ENCODE measurements at regions not wholly inside any gene's neighbourhood (a gene's known extent, or its start where the extent isn't known, plus 50 kb on each side); places are given as distances from the start of the nearest gene placed in this dataset.

- intact Hi-C loops (cut with DNase I; ENCODE audit: low total_unique reads) (no loop called here), in situ Hi-C loops (cut with MboI; ENCODE audit: low pct_ligation_motif_present in 1 of 4, low pct_unique_long_range_greater_than_20kb in 1 of 4, low sequenced_read_pairs in 3 of 4) (no loop called here)
- DNase-seq, result no peak
- Histone ChIP-seq H3K27me3 (no peaks in the 10 kb centered on the region), H3K9me3 (no peaks in the 10 kb centered on the region), H3K4me3 (no peak overlapping the region), H3K27ac (no peak overlapping the region), H3K4me1 (no peaks in the 10 kb centered on the region), H3K36me3 (no peaks in the 10 kb centered on the region)
- TF ChIP-seq POLR2A (IDR thresholded peaks at IDR 0.05) (no peak), POLR2AphosphoS5 (IDR thresholded peaks at IDR 0.05) (no peak), EP300 (IDR thresholded peaks at IDR 0.05; ENCODE audit: low read depth) (no peak)
- TF ChIP-seq, protein P1, sequence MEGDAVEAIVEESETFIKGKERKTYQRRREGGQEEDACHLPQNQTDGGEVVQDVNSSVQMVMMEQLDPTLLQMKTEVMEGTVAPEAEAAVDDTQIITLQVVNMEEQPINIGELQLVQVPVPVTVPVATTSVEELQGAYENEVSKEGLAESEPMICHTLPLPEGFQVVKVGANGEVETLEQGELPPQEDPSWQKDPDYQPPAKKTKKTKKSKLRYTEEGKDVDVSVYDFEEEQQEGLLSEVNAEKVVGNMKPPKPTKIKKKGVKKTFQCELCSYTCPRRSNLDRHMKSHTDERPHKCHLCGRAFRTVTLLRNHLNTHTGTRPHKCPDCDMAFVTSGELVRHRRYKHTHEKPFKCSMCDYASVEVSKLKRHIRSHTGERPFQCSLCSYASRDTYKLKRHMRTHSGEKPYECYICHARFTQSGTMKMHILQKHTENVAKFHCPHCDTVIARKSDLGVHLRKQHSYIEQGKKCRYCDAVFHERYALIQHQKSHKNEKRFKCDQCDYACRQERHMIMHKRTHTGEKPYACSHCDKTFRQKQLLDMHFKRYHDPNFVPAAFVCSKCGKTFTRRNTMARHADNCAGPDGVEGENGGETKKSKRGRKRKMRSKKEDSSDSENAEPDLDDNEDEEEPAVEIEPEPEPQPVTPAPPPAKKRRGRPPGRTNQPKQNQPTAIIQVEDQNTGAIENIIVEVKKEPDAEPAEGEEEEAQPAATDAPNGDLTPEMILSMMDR (IDR thresholded peaks at IDR 0.05), result no peak
- WGBS, 2 donors (ENCODE audit: low coverage in 1 of 2), result 71% methylated on average over 3 of the region's 3 CpGs; no CpG with 5 or more reads in 1 of the 2 donors
Measured at GRCh38 chr5:109611505-109611904, 78.2 kb upstream of the MAN2A1 start.

- Histone ChIP-seq H3K27me3 (no peaks in the 10 kb centered on the region), H3K27ac (no peak overlapping the region), H3K36me3 (no peaks in the 10 kb centered on the region), H3K4me3 (no peak overlapping the region), H3K9me3 (no peaks in the 10 kb centered on the region), H3K4me1 (no peaks in the 10 kb centered on the region)
- intact Hi-C loops (cut with DNase I; ENCODE audit: low total_unique reads) (no loop called here), in situ Hi-C loops (cut with MboI; ENCODE audit: low pct_ligation_motif_present in 1 of 4, low pct_unique_long_range_greater_than_20kb in 1 of 4, low sequenced_read_pairs in 3 of 4) (no loop called here)
- no peak for DNase-seq
- TF ChIP-seq EP300 (IDR thresholded peaks at IDR 0.05; ENCODE audit: low read depth), result no peak
- no peak for TF ChIP-seq POLR2AphosphoS5 (IDR thresholded peaks at IDR 0.05)
- TF ChIP-seq POLR2A (IDR thresholded peaks at IDR 0.05), result no peak
- TF ChIP-seq, protein P1 (IDR thresholded peaks at IDR 0.05), result no peak
- 67 to 82% methylated on average over 3 to 4 of the region's 4 CpGs for WGBS, 2 donors (ENCODE audit: low coverage in 1 of 2)
Measured at GRCh38 chr5:109611061-109611460, 78.7 kb upstream of the MAN2A1 start.

GRCh38 chr5:109610581-109610980, 79.1 kb upstream of the MAN2A1 start:
- Histone ChIP-seq H3K36me3 (no peaks in the 10 kb centered on the region), H3K4me1 (no peaks in the 10 kb centered on the region), H3K27ac (no peak overlapping the region), H3K27me3 (no peaks in the 10 kb centered on the region), H3K4me3 (no peak overlapping the region), H3K9me3 (no peaks in the 10 kb centered on the region)
- 73 to 92% methylated on average over 2 to 3 of the region's 3 CpGs for WGBS, 2 donors (ENCODE audit: low coverage in 1 of 2)
- in situ Hi-C loops (cut with MboI; ENCODE audit: low pct_ligation_motif_present in 1 of 4, low pct_unique_long_range_greater_than_20kb in 1 of 4, low sequenced_read_pairs in 3 of 4) (no loop called here), intact Hi-C loops (cut with DNase I; ENCODE audit: low total_unique reads) (no loop called here)
- TF ChIP-seq, protein P1 (IDR thresholded peaks at IDR 0.05), result no peak
- TF ChIP-seq POLR2A (IDR thresholded peaks at IDR 0.05), result no peak
- TF ChIP-seq POLR2AphosphoS5 (IDR thresholded peaks at IDR 0.05), result no peak
- no peak for TF ChIP-seq EP300 (IDR thresholded peaks at IDR 0.05; ENCODE audit: low read depth)
- DNase-seq, result no peak

DNA sequence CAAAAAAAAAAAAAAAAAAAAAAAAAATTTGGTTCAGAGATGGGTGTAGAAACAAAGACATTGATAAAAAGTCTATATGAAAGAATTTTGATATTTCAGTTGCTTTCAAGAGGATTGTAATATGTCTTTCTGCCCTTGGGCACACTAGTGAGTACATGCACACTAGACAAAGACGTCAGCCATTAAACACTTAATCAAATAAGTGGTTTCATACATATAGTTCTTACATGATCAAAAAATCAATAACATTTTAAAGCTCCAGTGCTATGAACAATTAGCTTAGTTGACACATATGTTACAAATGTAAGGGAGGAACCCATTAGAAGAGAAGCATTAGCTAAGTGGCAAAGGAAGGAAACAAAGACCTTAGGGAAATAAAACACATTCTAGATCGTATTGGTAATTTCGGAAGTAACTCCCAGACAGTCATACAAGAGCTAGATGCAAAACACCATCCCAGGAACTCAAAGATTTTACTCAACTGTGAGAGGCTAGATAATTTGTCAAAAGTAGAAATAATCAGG, 84.5 kb upstream of the MAN2A1 start:
- in situ Hi-C loops (cut with MboI; ENCODE audit: low pct_ligation_motif_present in 1 of 4, low pct_unique_long_range_greater_than_20kb in 1 of 4, low sequenced_read_pairs in 3 of 4), result no loop called here

More for the DNA sequence above, 84.5 kb upstream of the MAN2A1 start:
- Histone ChIP-seq H3K27ac (no peak overlapping the region), H3K36me3 (no peaks in the 10 kb centered on the region), H3K4me3 (no peak overlapping the region), H3K27me3 (no peaks in the 10 kb centered on the region), H3K4me1 (no peaks in the 10 kb centered on the region), H3K9me3 (no peaks in the 10 kb centered on the region)
- TF ChIP-seq POLR2A (IDR thresholded peaks at IDR 0.05) (no peak), EP300 (IDR thresholded peaks at IDR 0.05; ENCODE audit: low read depth) (no peak), POLR2AphosphoS5 (IDR thresholded peaks at IDR 0.05) (no peak)
- TF ChIP-seq, protein P1 (IDR thresholded peaks at IDR 0.05), result no peak
- DNase-seq, result no peak
- 93 to 97% methylated on average over 3 of the region's 3 CpGs for WGBS, 2 donors (ENCODE audit: low coverage in 1 of 2)
- intact Hi-C loops (cut with DNase I; ENCODE audit: low total_unique reads), result no loop called here
